ENCODE measurements at regions not wholly inside any gene's neighbourhood (a gene's known extent, or its start where the extent isn't known, plus 50 kb on each side); places are given as distances from the start of the nearest gene placed in this dataset.

- DNase-seq (ENCODE audit: low read depth): no peak
Observed at GRCh38 chr6:145169726-145170224, 565.5 kb downstream of the EPM2A start.

GRCh38 chr6:145175470-145175869 is 559.9 kb downstream of the EPM2A start:
- DNase-seq (ENCODE audit: low read depth): no peak

DNA sequence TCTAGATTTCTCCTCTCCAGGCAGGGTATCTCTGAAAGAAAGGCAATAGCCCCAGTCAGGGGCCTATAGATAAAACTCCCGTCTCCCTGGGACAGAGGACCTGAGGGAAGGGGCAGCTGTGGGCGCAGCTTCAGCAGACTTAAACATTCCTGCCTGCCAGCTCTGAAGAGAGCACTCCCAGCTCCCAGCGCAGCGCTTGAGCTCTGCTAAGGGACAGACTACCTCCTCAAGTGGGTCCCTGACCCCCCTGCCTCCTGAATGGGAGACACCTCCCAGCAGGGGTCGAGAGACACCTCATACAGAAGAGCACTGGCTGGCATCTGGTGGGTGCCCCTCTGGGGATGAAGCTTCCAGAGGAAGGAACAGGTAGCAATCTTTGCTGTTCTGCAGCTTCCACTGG is 556.9 kb downstream of the EPM2A start:
- no peak for DNase-seq (ENCODE audit: low read depth)

DNA sequence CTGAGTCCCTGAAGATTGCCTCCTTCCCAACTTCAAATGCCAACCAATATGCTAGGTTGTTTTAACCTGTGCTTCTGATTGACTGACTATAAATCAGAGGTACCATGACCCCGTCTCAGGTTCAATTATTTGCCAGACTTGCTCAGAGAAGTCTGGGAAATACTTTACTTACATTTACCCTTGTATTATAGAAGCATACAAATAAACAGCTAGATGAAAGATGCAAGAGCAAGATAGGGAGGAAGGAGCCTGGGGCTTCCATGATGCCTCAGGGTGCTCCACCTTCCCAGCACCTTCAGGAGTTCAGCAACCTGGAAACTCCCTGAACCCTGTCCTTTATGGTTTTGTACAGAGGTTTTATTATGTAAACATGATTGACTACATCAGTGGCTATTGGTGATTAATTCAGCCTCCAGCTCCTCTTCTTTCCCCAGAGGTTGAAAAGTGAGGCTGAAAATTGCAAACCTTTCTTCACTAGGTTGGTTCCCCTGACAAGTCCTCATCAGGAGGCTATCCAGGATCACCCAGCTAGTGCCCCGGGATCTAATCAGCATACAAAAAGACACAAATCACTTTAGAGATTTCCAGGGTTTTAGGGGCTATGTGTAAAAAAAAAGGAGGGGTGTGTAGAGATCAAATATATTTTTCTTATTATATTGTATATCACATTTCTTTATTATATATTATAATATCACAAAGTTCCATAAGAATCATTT is 547.7 kb downstream of the EPM2A start:
- DNase-seq (ENCODE audit: low read depth): no peak

DNA sequence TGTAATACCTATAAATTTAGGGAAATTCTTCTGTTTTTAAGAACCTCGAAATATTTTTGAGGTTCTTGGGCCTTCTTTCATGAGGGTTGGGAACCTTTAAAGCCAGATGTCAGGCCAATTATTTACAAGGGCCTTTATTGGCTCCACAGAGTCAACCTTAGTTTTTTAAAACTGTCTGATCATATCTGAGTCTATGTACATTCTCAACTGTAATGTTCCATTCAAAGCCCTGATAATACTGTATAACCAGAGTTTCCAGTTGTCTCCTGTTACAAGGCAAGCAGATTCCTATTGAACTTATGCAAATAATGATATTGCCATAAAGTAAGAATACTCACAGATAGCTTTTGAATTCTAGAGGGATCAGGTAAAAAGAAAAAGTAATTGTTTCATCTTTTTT is 545.5 kb downstream of the EPM2A start:
- no peak for DNase-seq (ENCODE audit: low read depth)

DNA sequence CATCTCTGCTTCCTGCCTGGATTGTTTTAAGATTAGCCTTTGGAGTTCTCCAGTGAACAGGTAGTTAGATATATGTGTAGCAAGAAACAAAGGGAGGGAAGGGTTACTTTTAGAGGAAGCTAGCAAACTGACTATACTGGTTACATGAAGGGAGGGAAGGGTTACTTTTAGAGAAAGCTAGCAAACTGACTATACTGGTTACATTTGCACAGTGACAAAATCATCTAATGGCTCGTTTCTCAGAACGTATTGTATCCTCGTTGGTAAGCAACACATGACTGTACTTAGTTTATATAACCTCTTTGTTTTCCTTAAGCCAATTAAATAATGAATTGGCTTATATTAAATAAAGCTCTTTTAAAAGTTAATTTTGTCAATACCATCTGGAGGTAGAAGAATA is 540.9 kb downstream of the EPM2A start:
- DNase-seq (ENCODE audit: low read depth): no peak

DNA sequence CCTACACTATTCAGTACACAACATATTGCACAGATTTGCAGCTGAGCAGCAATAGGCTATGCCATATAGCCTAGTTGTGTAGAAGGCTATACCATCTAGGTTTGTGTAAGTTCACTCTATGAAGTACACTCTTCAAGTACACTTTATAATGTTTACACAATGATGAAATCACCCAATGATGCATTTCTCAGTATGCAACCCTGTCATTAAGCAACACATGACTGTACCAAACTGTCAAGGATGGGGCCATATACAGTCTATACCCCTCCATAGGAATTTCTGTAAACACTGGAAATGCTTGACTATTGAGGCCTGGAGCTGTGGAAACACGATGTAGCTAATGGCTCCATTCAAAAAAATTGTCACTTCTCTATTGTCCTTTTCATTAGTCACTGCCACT is 535.4 kb downstream of the EPM2A start:
- DNase-seq (ENCODE audit: low read depth): no peak

DNA sequence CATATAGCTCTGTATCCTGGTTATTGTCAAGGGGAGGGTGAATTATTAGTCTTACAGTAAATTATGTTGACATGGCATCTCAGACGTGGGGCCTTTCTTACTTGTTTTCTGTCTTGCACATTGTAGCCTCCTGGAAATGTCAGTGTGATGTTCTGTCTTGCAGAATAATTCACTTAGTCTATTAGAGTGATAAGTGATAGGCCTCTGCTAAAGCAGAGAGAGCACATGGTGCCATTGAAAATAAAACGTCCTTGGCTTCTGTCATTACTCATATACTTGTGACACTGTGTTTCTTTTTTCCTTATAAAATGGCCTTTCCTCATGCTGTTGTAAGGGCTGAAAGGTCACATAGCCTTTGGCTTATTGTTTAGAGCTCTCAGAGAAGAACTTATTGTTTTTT is 531.0 kb downstream of the EPM2A start:
- DNase-seq (ENCODE audit: low read depth): no peak

DNA sequence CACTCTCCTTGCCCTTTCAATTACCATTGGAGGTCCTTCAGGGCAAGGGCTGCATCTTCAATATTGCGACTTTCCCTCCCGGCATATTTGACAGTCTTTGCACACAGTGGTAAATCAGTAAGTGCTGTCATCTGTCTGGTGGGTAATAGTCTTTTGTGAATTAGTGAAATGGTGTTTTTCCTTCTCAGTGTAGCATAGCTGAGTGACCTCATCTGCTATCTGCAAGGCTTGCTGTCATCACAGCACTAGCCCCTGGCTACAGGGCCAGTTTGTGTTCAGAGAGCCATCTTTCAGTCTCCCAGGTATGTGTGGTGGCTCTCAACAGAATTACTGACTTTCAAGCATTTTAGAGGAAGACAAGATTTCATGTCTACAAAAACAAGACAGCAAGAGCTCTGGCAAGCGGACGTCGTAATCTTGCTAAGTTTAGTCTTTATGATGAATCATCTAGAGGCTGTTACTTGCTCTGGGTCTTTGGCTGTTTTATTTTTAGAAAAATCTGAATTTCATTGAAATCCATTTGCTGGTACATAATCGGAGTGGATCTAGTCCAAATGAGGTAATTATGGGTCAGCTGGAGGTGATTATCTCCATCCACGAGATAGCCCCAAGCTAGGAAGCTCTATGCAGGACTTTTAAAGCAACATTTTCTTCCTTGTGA is 528.9 kb downstream of the EPM2A start:
- DNase-seq (ENCODE audit: low read depth): no peak

DNA sequence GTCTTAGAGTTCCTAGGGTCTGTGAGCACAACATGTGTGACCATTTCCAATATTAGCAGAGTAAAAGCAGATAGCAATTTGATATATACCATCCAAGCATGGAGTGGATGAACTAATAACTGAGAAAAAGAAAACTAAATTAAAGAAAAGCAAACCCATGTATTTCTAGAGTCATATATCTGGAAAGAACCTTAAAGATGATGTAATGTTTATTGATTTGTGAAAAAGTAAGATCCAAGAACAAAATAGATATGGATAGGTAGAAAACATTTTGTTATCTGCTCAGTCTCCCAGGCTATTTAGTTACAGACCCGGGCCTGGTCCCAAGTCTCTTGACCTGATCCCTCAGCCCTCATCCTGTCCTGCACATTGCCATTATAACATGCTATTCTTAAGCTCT is 526.8 kb downstream of the EPM2A start:
- no peak for DNase-seq (ENCODE audit: low read depth)

- no peak for DNase-seq (ENCODE audit: low read depth)
Observed at GRCh38 chr6:145209272-145209671, 526.0 kb downstream of the EPM2A start.

GRCh38 chr6:145212813-145213212 is 522.5 kb downstream of the EPM2A start:
- DNase-seq (ENCODE audit: low read depth): no peak

DNA sequence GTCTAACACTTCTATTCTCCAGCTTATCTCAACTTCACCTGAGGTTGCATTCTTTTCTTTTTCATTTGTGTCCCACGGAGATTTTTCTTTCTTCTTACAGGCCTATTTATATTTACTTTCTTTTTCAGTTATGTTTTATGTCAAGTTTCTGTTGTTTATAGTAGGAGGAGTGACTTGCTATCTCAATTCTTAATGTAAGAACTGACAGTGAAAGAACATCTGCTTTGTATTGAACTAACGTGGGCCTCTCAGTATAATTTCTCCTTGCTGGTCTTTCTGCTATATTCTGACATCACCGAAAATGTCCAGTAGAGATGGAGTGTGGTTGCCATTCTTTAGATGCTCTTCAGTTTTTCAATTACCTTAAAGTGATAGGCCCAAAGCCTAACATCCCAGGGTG is 521.7 kb downstream of the EPM2A start:
- no peak for DNase-seq (ENCODE audit: low read depth)

- no peak for DNase-seq (ENCODE audit: low read depth)
Observed at GRCh38 chr6:145214570-145214969, 520.8 kb downstream of the EPM2A start.

DNA sequence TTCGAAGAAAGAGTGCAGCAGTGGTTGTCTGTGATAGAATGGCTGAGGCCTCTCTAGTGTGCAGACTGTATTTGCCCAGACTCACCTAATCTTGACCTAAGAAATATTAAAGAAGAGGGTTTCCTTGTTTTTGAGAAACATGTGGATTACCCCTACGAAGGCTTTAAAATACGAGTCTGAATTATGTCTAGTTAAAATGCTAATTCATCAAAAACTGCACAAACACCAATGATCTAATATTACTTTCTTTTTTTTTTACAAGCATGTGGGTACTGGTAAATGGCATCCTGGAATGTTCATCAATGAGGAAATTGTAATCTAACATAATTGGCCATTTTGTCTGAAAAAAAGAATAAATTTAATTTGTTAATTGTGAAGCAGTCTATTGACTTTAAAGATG is 510.9 kb downstream of the EPM2A start:
- no peak for DNase-seq (ENCODE audit: low read depth)

- no peak for DNase-seq (ENCODE audit: low read depth)
Observed at GRCh38 chr6:145225500-145225899, 509.8 kb downstream of the EPM2A start.

DNA sequence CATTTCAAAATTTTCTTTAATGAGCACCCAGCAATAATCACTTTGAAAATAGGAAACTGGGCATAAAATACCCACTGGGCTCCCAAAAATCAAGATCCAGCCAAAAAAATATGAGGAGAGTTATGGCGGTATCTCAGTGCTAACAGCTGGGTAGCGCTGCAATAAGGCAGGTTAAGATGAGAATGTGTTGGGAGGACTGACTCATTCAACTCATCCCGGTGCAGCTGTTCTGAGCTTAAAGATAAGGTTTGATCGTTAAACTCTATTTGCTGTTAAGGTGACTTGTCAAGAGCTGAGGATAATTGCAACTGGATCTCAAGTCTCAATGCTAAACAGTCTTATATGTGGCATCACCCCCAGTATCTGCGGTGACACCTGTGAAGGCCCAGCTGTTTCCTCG is 507.7 kb downstream of the EPM2A start:
- no peak for DNase-seq (ENCODE audit: low read depth)

GRCh38 chr6:145228962-145229582 is 506.2 kb downstream of the EPM2A start:
- no peak for DNase-seq (ENCODE audit: low read depth)

GRCh38 chr6:145233955-145234354 is 501.4 kb downstream of the EPM2A start:
- DNase-seq (ENCODE audit: low read depth): no peak

DNA sequence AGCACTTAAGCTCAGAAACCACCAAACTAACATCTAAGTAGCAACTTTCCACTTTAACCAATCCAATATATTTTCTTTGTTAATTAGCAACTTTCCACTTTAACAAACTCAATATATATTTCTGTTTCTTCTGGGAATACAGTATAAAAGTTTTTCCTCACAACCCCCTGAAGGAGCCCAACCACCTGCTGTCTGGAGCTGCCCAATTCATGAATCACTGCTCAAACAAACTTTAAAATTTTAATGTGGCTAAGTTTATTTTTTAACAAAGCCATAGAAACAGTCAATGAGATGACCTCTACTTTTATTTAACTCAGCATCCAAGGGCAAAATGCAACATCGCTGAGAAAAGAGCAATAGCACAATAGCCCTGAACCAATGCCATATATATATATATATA is 500.1 kb downstream of the EPM2A start:
- no peak for DNase-seq (ENCODE audit: low read depth)

GRCh38 chr6:145238787-145239186 is 496.5 kb downstream of the EPM2A start:
- no peak for DNase-seq (ENCODE audit: low read depth)

DNA sequence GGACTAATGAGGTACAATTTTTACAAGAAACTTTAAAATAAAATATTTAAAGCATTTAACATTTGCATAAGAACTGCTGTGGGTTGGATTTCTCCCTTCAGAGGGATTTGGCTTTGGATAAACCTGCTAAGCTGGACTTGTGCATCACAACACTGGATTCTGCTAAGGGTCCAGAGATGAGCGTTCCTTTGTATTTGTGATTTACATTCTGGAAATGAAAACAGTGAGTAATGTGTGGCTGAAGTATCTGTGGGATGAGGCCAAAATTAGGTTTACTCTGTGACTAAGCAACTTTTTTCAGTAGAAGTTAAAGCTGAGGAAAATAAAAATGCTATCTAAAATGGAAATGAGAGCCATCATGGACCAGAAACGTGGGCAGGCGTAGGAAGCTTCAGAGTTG is 494.3 kb downstream of the EPM2A start:
- no peak for DNase-seq (ENCODE audit: low read depth)

- DNase-seq (ENCODE audit: low read depth): no peak
Observed at GRCh38 chr6:145241721-145242120, 493.6 kb downstream of the EPM2A start.
